Tibial artery (tissue), 4 donors: ENCODE measurements at regions not wholly inside any gene's neighbourhood (a gene's known extent, or its start where the extent isn't known, plus 50 kb on each side); places are given as distances from the start of the nearest gene placed in this dataset.

Experiments
- DNase-seq, 2 donors: peaks; one replicate each; pipeline ENCODE4 v3.0.0-alpha.2; 2019
- H3K27ac ChIP-seq, 2 donors: fragments of 200-600 bp; sonication (generic) in 1 of 2; 1 replicate in 1 of 2; 2 replicates in 1 of 2; pipeline ENCODE4 v1.5.1; 2018 to 2019; ENCODE audit warnings: mild to moderate bottlenecking in 1 of 2
- H3K27me3 ChIP-seq, 2 donors: fragments of 200-600 bp; sonication (generic) in 1 of 2; one replicate each; pipeline versions ENCODE4 v1.5.1 to v1.6.0; 2016 to 2019
- H3K36me3 ChIP-seq, 3 donors: fragments of 200-600 bp; sonication (generic) in 2 of 3; one replicate each; pipeline ENCODE4 v1.5.1; 2016 to 2019; ENCODE audit warnings: mild to moderate bottlenecking in 2 of 3
- H3K4me1 ChIP-seq, 4 donors: fragments of 200-600 bp; sonication (generic) in 2 of 4; 1 replicate in 3 of 4; 2 replicates in 1 of 4; pipeline ENCODE4 v1.5.1; 2016 to 2019
- H3K4me3 ChIP-seq, 2 donors: fragments of 200-600 bp; sonication (generic) in 1 of 2; 1 replicate in 1 of 2; 2 replicates in 1 of 2; pipeline ENCODE4 v1.5.1; 2018 to 2019; ENCODE audit warnings: mild to moderate bottlenecking in 2 of 2
- H3K9me3 ChIP-seq, 3 donors: fragments of 200-600 bp; sonication (generic) in 1 of 3; one replicate each; pipeline ENCODE4 v1.5.1; 2016 to 2019
- CTCF ChIP-seq, 2 experiments: fragments of 200-600 bp in 1 of 2; fragments of 450-650 bp in 1 of 2; IDR thresholded peaks; one replicate each; pipeline ENCODE4 v1.5.1; 2017 to 2019; ENCODE audit warnings: antibody characterized with exemption in 2 of 2, mild to moderate bottlenecking in 1 of 2, moderate library complexity in 1 of 2
- intact Hi-C: fragments of 100-400 bp; cut with DNase I; formaldehyde crosslinking; loops from one replicate; pipeline ENCODE4 v1.15.0; 2023; ENCODE audit warnings: low total_unique reads

- Histone ChIP-seq H3K27me3 (no peaks in the 10 kb centered on the region), H3K36me3 (no peaks in the 10 kb centered on the region), H3K27ac (no peak overlapping the region), H3K4me1 (no peaks in the 10 kb centered on the region), H3K4me3 (no peak overlapping the region), H3K9me3 (peaks cover 0 to 5% (median 0%) of the 10 kb centered on the region in 3 donors)
- intact Hi-C loops = no loop called here
- TF ChIP-seq CTCF (IDR thresholded peaks at IDR 0.05) = no peak
- DNase-seq = no peak
These were observed 476.1 kb downstream of the NUF2 start for GRCh38 chr1:163797816-163798215.

- DNase-seq = no peak
- TF ChIP-seq CTCF (IDR thresholded peaks at IDR 0.05) = no peak
- no peak overlapping the region for H3K27ac ChIP-seq
- no peak overlapping the region for H3K4me3 ChIP-seq
- H3K36me3 ChIP-seq = no peaks in the 10 kb centered on the region
- H3K4me1 ChIP-seq = no peaks in the 10 kb centered on the region
- H3K9me3 ChIP-seq = no peaks in the 10 kb centered on the region
- intact Hi-C loops = no loop called here
- H3K27me3 ChIP-seq = no peaks in the 10 kb centered on the region
These were observed 477.5 kb downstream of the NUF2 start for GRCh38 chr1:163799190-163799805.

GRCh38 chr1:163807331-163808049 lies 485.7 kb downstream of the NUF2 start:
- Histone ChIP-seq H3K27ac (no peak overlapping the region), H3K4me1 (no peaks in the 10 kb centered on the region), H3K27me3 (no peaks in the 10 kb centered on the region), H3K36me3 (no peaks in the 10 kb centered on the region), H3K9me3 (no peaks in the 10 kb centered on the region), H3K4me3 (no peak overlapping the region)
- intact Hi-C loops = no loop called here
- no peak for DNase-seq
- TF ChIP-seq CTCF (IDR thresholded peaks at IDR 0.05) = no peak

GRCh38 chr1:163813251-163813650 lies 491.5 kb downstream of the NUF2 start:
- Histone ChIP-seq H3K4me3 (no peak overlapping the region), H3K36me3 (no peaks in the 10 kb centered on the region), H3K4me1 (no peaks in the 10 kb centered on the region), H3K27ac (no peak overlapping the region), H3K9me3 (no peaks in the 10 kb centered on the region), H3K27me3 (no peaks in the 10 kb centered on the region)
- no peak for DNase-seq
- intact Hi-C loops = no loop called here
- TF ChIP-seq CTCF (IDR thresholded peaks at IDR 0.05) = no peak

- no peaks in the 10 kb centered on the region for H3K9me3 ChIP-seq
- intact Hi-C loops = no loop called here
- no peak overlapping the region for H3K27ac ChIP-seq
- H3K4me1 ChIP-seq = no peaks in the 10 kb centered on the region
- DNase-seq = no peak
- TF ChIP-seq CTCF (IDR thresholded peaks at IDR 0.05) = no peak
- no peak overlapping the region for H3K4me3 ChIP-seq
- H3K27me3 ChIP-seq = no peaks in the 10 kb centered on the region
- no peaks in the 10 kb centered on the region for H3K36me3 ChIP-seq
These were observed 498.5 kb downstream of the NUF2 start for GRCh38 chr1:163820226-163820625.
